ENCODE measurements at regions not wholly inside any gene's neighbourhood (a gene's known extent, or its start where the extent isn't known, plus 50 kb on each side); places are given as distances from the start of the nearest gene placed in this dataset.

- no peak for DNase-seq (ENCODE audit: low read depth)
- no peak overlapping the region for H3K4me3 ChIP-seq (ENCODE audit: control insufficient read depth, low read depth, low read length)
- no peak for TF ChIP-seq CTCF (IDR thresholded peaks at IDR 0.05; ENCODE audit: control insufficient read depth, insufficient read depth, low read depth, low read length, missing control alignments)
Observed at GRCh38 chr20:51195419-51195901, 172.6 kb upstream of the KCNG1 start.

GRCh38 chr20:51193066-51193772 lies 170.3 kb upstream of the KCNG1 start:
- DNase-seq (ENCODE audit: low read depth) = no peak
- no peak overlapping the region for H3K4me3 ChIP-seq (ENCODE audit: control insufficient read depth, low read depth, low read length)
- no peak for TF ChIP-seq CTCF (IDR thresholded peaks at IDR 0.05; ENCODE audit: control insufficient read depth, insufficient read depth, low read depth, low read length, missing control alignments)

- no peak overlapping the region for H3K4me3 ChIP-seq (ENCODE audit: control insufficient read depth, low read depth, low read length)
- no peak for TF ChIP-seq CTCF (IDR thresholded peaks at IDR 0.05; ENCODE audit: control insufficient read depth, insufficient read depth, low read depth, low read length, missing control alignments)
- no peak for DNase-seq (ENCODE audit: low read depth)
Observed at GRCh38 chr20:51190783-51191180, 167.9 kb upstream of the KCNG1 start.

- no peak for TF ChIP-seq CTCF (IDR thresholded peaks at IDR 0.05; ENCODE audit: control insufficient read depth, insufficient read depth, low read depth, low read length, missing control alignments)
- H3K4me3 ChIP-seq (ENCODE audit: control insufficient read depth, low read depth, low read length) = no peak overlapping the region
- DNase-seq (ENCODE audit: low read depth) = no peak
Observed at GRCh38 chr20:51189814-51190782, 167.2 kb upstream of the KCNG1 start.

GRCh38 chr20:51188941-51189340 lies 166.0 kb upstream of the KCNG1 start:
- no peak overlapping the region for H3K4me3 ChIP-seq (ENCODE audit: control insufficient read depth, low read depth, low read length)
- TF ChIP-seq CTCF (IDR thresholded peaks at IDR 0.05; ENCODE audit: control insufficient read depth, insufficient read depth, low read depth, low read length, missing control alignments) = no peak
- DNase-seq (ENCODE audit: low read depth) = no peak

- no peak for TF ChIP-seq CTCF (IDR thresholded peaks at IDR 0.05; ENCODE audit: control insufficient read depth, insufficient read depth, low read depth, low read length, missing control alignments)
- no peak overlapping the region for H3K4me3 ChIP-seq (ENCODE audit: control insufficient read depth, low read depth, low read length)
- no peak for DNase-seq (ENCODE audit: low read depth)
Observed at GRCh38 chr20:51187261-51187660, 164.4 kb upstream of the KCNG1 start.

All from AG09309 (cell line).